Cardiac muscle cell (in vitro differentiated cells and primary cell): ENCODE measurements at regions not wholly inside any gene's neighbourhood (a gene's known extent, or its start where the extent isn't known, plus 50 kb on each side); places are given as distances from the start of the nearest gene placed in this dataset.

Experiments
- DNase-seq, 2 donors: peaks; one replicate each; pipeline versions ENCODE4 v3.0.0 to v3.0.0-alpha.2; 2010 to 2017; ENCODE audit warnings: low read depth in 1 of 2, low spot score in 1 of 2
- H3K27ac ChIP-seq: fragments of 200-600 bp; sonication (generic); 2 replicates; pipeline ENCODE4 v1.5.1; 2016
- H3K27me3 ChIP-seq: fragments of 200-600 bp; sonication (generic); 2 replicates; pipeline ENCODE4 v1.6.0; 2016; ENCODE audit warnings: control low read depth
- H3K36me3 ChIP-seq: fragments of 200-600 bp; sonication (generic); 2 replicates; pipeline ENCODE4 v1.5.1; 2016; ENCODE audit warnings: control low read depth
- H3K4me1 ChIP-seq: fragments of 200-600 bp; sonication (generic); 2 replicates; pipeline ENCODE4 v1.8.1; 2017; ENCODE audit warnings: low read depth, mild to moderate bottlenecking, mixed run types
- H3K4me3 ChIP-seq: fragments of 200-600 bp; sonication (generic); 2 replicates; pipeline ENCODE4 v1.5.1; 2016; ENCODE audit warnings: mild to moderate bottlenecking
- H3K9me3 ChIP-seq: fragments of 200-600 bp; sonication (generic); 2 replicates; pipeline ENCODE4 v1.5.1; 2017; ENCODE audit warnings: low read depth, mild to moderate bottlenecking, control low read depth
- CTCF ChIP-seq: IDR thresholded peaks from 2 replicates; pipeline ENCODE4 v1.5.1; 2012; ENCODE audit warnings: low read depth, mild to moderate bottlenecking, low read length

DNA sequence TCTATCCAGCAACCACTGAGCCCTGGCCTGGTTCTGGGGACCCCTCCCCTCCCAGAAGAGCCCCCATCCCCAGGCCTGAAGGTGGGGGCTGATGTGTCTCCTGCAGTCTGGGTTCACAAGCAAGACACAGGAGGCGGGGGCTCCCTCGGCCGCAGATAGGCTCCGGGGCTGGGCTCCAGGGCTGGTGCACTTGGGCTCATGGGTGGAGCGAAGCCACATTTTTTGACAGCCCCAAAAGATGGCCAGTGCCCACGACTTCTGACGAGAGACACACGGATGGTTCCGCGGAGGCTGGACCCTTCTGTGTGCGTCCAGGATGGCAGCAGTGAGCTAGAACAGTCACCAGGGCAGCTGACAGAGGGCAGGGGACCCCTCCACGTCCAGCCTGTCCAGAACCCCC is 57.1 kb upstream of the GATA5 start:
- Histone ChIP-seq H3K4me1 (peaks cover 29% of the 10 kb centered on the region), H3K9me3 (no peaks in the 10 kb centered on the region), H3K4me3 (no peak overlapping the region), H3K36me3 (no peaks in the 10 kb centered on the region), H3K27ac (no peak overlapping the region), H3K27me3 (no peaks in the 10 kb centered on the region)
- no peak for DNase-seq
- no peak for TF ChIP-seq CTCF

DNA sequence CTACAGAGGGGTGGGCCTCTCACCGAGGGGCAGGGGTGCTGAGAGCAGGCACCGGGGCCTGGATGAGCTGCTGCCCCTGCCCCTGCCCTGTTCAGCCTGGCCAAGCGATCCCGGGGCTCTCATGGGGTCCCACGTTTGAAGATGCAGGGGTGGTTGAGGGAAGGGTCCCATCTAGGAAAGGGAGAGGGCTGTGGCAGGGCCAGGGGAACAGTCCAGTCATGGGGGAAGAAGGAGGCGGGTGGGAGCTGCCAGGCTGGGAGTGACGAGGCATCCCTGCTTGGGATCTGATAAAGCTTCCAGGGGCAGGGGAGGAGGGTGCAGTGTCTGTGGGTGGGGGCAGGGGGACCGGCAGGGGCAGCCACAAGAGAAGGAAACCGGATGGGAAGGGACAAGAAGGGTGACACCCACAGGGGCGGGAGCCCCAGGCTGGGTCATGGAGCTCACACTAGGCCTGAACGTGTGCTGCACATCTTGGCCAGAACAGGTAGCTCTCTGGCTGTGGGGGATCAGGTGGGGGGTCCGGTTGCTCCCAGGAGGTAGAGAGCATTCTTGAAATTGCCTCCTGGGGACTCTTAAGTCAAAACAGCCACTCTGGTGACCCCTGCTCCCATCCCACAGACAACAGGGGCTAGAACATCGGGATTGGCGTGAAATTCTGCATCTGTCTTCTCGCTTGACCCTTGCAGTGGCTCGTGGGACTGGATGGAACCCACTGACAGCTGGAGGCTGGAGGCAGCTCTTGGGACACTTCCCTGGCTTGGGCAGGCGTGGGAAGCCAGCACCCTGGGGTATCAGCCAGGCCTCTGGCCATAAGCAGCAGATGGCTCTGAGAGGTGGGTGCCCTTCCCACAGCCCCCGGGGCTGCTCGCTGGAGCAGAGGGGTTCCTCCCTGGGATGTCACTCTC is 58.0 kb upstream of the GATA5 start:
- H3K27ac ChIP-seq, result no peak overlapping the region
- H3K9me3 ChIP-seq, result no peaks in the 10 kb centered on the region
- H3K27me3 ChIP-seq, result no peaks in the 10 kb centered on the region
- no peaks in the 10 kb centered on the region for H3K36me3 ChIP-seq
- H3K4me1 ChIP-seq, result peaks cover 29% of the 10 kb centered on the region
- no peak for DNase-seq
- H3K4me3 ChIP-seq, result no peak overlapping the region
- no peak for TF ChIP-seq CTCF

DNA sequence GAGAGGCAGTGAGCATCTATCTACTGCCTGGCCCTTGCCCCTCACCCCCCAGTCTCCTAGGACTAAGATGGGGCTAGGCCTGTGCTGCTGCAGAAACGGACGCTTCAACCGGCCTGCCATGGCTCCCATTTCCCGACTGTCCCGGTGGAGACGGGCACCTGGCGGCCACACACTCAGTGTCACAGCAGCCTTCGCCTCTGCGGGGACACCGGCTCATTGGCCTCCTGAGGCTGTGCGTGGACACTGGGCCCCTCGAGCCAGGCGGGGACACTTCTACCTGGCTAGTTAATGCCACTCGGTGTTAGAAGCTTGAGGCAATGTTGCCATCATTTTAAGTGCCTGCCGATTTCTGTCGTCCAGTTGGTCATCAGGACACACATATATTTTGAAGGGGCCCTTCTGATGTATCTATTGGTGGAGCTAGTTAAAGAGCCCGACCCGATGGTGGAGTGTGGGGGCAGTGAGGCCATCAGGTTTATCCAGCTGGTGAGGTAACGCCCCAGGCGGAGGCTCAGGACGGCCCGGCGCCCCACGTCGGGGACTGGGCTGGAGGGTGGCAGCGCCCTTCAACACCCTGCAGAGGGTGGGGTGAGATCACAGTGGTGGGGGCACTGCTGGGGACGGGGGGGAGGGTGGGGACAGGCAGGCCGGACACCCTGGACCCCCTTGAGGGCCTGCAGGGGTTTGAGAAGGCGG is 58.9 kb upstream of the GATA5 start:
- H3K36me3 ChIP-seq, result no peaks in the 10 kb centered on the region
- no peak for TF ChIP-seq CTCF
- H3K4me3 ChIP-seq, result no peak overlapping the region
- H3K4me1 ChIP-seq, result peaks cover 29% of the 10 kb centered on the region
- H3K27me3 ChIP-seq, result no peaks in the 10 kb centered on the region
- no peak overlapping the region for H3K27ac ChIP-seq
- H3K9me3 ChIP-seq, result no peaks in the 10 kb centered on the region
- no peak for DNase-seq

DNA sequence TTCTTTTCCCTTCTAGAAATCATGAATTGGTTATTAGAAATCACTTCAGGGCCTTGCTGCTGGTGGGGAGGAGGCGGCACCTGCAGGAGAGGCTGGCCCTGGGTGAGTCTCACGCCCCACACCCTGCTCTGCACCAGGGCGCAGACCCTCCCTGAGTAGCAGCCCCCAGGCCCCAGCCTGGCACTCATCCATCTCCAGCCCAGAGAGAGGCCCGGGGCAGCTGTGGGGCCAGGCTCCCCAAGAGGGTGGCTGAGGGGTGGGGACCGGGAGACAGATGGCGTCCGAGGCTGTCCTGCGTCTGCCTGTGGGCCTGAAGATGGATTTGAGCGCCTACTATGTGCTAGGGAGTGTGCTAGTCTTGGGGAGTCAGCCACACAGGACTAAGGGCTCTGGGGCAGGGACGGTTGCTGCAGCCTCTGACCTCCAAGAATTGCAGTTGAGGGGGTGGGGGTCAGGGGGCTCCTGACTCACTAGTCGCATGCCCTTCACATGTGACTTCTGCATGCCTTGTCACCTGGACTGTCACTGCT is 59.6 kb upstream of the GATA5 start:
- H3K36me3 ChIP-seq, result no peaks in the 10 kb centered on the region
- no peak overlapping the region for H3K4me3 ChIP-seq
- H3K27me3 ChIP-seq, result no peaks in the 10 kb centered on the region
- no peaks in the 10 kb centered on the region for H3K9me3 ChIP-seq
- no peak for TF ChIP-seq CTCF
- DNase-seq, result no peak
- H3K4me1 ChIP-seq, result peaks cover 26% of the 10 kb centered on the region
- H3K27ac ChIP-seq, result no peak overlapping the region

GRCh38 chr20:62535964-62536363 is 60.2 kb upstream of the GATA5 start:
- no peak for DNase-seq
- TF ChIP-seq CTCF, result no peak
- Histone ChIP-seq H3K9me3 (no peaks in the 10 kb centered on the region), H3K27me3 (no peaks in the 10 kb centered on the region), H3K4me1 (peaks cover 22% of the 10 kb centered on the region), H3K4me3 (no peak overlapping the region), H3K36me3 (no peaks in the 10 kb centered on the region), H3K27ac (no peak overlapping the region)
